Fibroblast of lung (primary cell): ENCODE measurements at regions not wholly inside any gene's neighbourhood (a gene's known extent, or its start where the extent isn't known, plus 50 kb on each side); places are given as distances from the start of the nearest gene placed in this dataset.

Experiments used
- DNase-seq, 2 donors: peaks; one replicate each; pipeline versions ENCODE4 v3.0.0 to v3.0.0-alpha.2; 2010; ENCODE audit warnings: low read depth in 2 of 2
- H2AFZ ChIP-seq: 2 replicates; pipeline ENCODE4 v1.5.1; 2012; ENCODE audit warnings: low read length, control low read depth, inconsistent platforms
- H3K27ac ChIP-seq: 2 replicates; pipeline ENCODE4 v1.5.1; 2011; ENCODE audit warnings: low read length, control low read depth; ENCODE audit not compliant: insufficient read depth
- H3K27me3 ChIP-seq: 2 replicates; pipeline ENCODE4 v1.5.1; 2011; ENCODE audit warnings: mild to moderate bottlenecking, low read length; ENCODE audit not compliant: control insufficient read depth, insufficient read depth
- H3K36me3 ChIP-seq: 2 replicates; pipeline ENCODE4 v1.5.1; 2011; ENCODE audit warnings: low read length; ENCODE audit not compliant: control insufficient read depth, insufficient read depth
- H3K4me1 ChIP-seq: 2 replicates; pipeline ENCODE4 v1.5.1; 2011; ENCODE audit warnings: low read length; ENCODE audit not compliant: control insufficient read depth, insufficient read depth; ENCODE audit errors: extremely low read depth
- H3K4me2 ChIP-seq: 2 replicates; pipeline ENCODE4 v1.5.1; 2011; ENCODE audit warnings: low read length, control low read depth; ENCODE audit not compliant: insufficient read depth; ENCODE audit errors: extremely low read depth
- H3K4me3 ChIP-seq, 4 experiments: fragments of 200-600 bp in 1 of 4; sonication (generic) in 1 of 4; replicated peaks in 1 of 4; 2 replicates each; pipeline ENCODE4 v1.5.1; 2011 to 2016; ENCODE audit warnings: low read length in 4 of 4, low read depth in 3 of 4, mild to moderate bottlenecking in 3 of 4, control low read depth in 2 of 4, inconsistent platforms in 1 of 4, mixed read lengths in 1 of 4; ENCODE audit not compliant: insufficient read depth in 1 of 4; ENCODE audit errors: control extremely low read depth in 1 of 4
- H3K79me2 ChIP-seq: 2 replicates; pipeline ENCODE4 v1.5.1; 2012; ENCODE audit warnings: mild to moderate bottlenecking, low read length, inconsistent platforms; ENCODE audit not compliant: control insufficient read depth, insufficient read depth
- H3K9ac ChIP-seq: 2 replicates; pipeline ENCODE4 v1.5.1; 2011; ENCODE audit warnings: mild to moderate bottlenecking, low read length, control low read depth; ENCODE audit not compliant: insufficient read depth
- H3K9me3 ChIP-seq: 2 replicates; pipeline ENCODE4 v1.5.1; 2012; ENCODE audit warnings: low read depth, low read length; ENCODE audit not compliant: control insufficient read depth, insufficient read depth
- H4K20me1 ChIP-seq: 2 replicates; pipeline ENCODE4 v1.5.1; 2011; ENCODE audit warnings: low read length; ENCODE audit not compliant: control insufficient read depth, insufficient read depth; ENCODE audit errors: extremely low read depth
- EZH2 ChIP-seq: IDR thresholded peaks from 2 replicates; pipeline ENCODE4 v1.5.1; 2012; ENCODE audit warnings: low read length, control low read depth, mild to moderate bottlenecking; ENCODE audit errors: missing control alignments
- TF ChIP-seq, protein P1 (sequence below), 2 donors: IDR thresholded peaks in 1 of 2; conservative IDR thresholded peaks in 1 of 2; 1 replicate in 1 of 2; 2 replicates in 1 of 2; pipeline ENCODE4 v1.5.1; 2011 to 2012; ENCODE audit warnings: low read length in 2 of 2, control low read depth in 1 of 2, inconsistent platforms in 1 of 2, low read depth in 1 of 2, mild to moderate bottlenecking in 1 of 2

DNA sequence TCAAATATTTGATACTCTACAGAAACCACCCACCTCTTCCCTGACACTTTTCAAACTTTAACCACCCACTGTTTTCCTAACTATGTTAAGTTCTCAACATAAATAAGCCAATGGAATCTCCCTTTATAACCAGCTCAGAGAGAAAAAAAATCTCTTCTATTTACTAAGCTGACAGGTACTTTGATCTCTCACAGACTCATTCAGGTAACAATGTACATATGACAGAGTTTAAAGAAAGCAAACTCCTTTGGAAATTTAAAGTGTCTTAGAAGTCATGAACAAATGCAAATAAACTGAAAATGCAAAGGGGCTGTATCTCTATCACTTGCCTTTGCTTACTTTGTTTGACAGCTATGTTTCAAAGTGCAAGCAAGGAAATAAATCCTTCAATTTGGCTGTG is 109.3 kb downstream of the KLF12 start:
- Histone ChIP-seq H3K4me2 (no peak overlapping the region), H3K4me1 (no peaks in the 10 kb centered on the region), H3K79me2 (no peaks in the 10 kb centered on the region), H3K27ac (no peak overlapping the region), H3K36me3 (no peaks in the 10 kb centered on the region), H3K27me3 (no peaks in the 10 kb centered on the region), H4K20me1 (no peaks in the 10 kb centered on the region), H2AFZ (no peak overlapping the region), H3K9ac (no peak overlapping the region), H3K4me3 (no peak overlapping the region), H3K9me3 (no peaks in the 10 kb centered on the region)
- DNase-seq = no peak
- TF ChIP-seq, protein P1, sequence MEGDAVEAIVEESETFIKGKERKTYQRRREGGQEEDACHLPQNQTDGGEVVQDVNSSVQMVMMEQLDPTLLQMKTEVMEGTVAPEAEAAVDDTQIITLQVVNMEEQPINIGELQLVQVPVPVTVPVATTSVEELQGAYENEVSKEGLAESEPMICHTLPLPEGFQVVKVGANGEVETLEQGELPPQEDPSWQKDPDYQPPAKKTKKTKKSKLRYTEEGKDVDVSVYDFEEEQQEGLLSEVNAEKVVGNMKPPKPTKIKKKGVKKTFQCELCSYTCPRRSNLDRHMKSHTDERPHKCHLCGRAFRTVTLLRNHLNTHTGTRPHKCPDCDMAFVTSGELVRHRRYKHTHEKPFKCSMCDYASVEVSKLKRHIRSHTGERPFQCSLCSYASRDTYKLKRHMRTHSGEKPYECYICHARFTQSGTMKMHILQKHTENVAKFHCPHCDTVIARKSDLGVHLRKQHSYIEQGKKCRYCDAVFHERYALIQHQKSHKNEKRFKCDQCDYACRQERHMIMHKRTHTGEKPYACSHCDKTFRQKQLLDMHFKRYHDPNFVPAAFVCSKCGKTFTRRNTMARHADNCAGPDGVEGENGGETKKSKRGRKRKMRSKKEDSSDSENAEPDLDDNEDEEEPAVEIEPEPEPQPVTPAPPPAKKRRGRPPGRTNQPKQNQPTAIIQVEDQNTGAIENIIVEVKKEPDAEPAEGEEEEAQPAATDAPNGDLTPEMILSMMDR (conservative IDR thresholded peaks at IDR 0.05 in 1 of 2, IDR thresholded peaks at IDR 0.05 in 1 of 2; ENCODE audit: low read depth in 1 of 2, low read length in 2 of 2) = no peak
- TF ChIP-seq EZH2 = no peak

DNA sequence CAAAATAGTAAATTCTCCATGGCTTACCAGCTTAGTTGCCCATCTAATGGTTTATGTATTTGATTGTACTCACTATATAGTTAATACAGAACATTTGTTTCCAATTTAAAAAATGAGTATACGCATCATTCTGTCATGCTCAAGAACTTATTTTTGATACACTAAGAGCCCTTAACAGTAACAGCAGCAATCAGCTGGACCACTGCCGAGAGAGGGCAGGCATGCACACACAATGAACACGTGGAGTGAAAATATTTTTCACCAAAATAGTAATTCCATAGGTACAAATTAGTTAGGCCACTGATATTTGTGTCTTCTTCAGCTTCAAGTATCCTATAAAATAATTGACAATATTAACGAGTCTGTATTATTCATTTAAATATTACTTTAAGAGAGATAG is 109.9 kb downstream of the KLF12 start:
- H3K36me3 ChIP-seq = no peaks in the 10 kb centered on the region
- H3K9ac ChIP-seq = no peak overlapping the region
- no peaks in the 10 kb centered on the region for H3K9me3 ChIP-seq
- no peak for TF ChIP-seq EZH2
- TF ChIP-seq, protein P1 (conservative IDR thresholded peaks at IDR 0.05 in 1 of 2, IDR thresholded peaks at IDR 0.05 in 1 of 2; ENCODE audit: low read depth in 1 of 2, low read length in 2 of 2) = no peak
- H2AFZ ChIP-seq = no peak overlapping the region
- H3K4me2 ChIP-seq = no peak overlapping the region
- DNase-seq = no peak
- no peak overlapping the region for H3K27ac ChIP-seq
- H3K27me3 ChIP-seq = no peaks in the 10 kb centered on the region
- no peaks in the 10 kb centered on the region for H3K4me1 ChIP-seq
- H3K4me3 ChIP-seq = no peak overlapping the region
- no peaks in the 10 kb centered on the region for H4K20me1 ChIP-seq
- H3K79me2 ChIP-seq = no peaks in the 10 kb centered on the region

- Histone ChIP-seq H4K20me1 (no peaks in the 10 kb centered on the region), H3K9me3 (no peaks in the 10 kb centered on the region), H3K9ac (no peak overlapping the region), H2AFZ (no peak overlapping the region), H3K4me1 (no peaks in the 10 kb centered on the region), H3K27ac (no peak overlapping the region), H3K79me2 (no peaks in the 10 kb centered on the region), H3K4me3 (no peak overlapping the region), H3K36me3 (no peaks in the 10 kb centered on the region), H3K27me3 (no peaks in the 10 kb centered on the region), H3K4me2 (no peak overlapping the region)
- no peak for DNase-seq
- no peak for TF ChIP-seq EZH2
- TF ChIP-seq, protein P1 (conservative IDR thresholded peaks at IDR 0.05 in 1 of 2, IDR thresholded peaks at IDR 0.05 in 1 of 2; ENCODE audit: low read depth in 1 of 2, low read length in 2 of 2) = no peak
These were observed 110.7 kb downstream of the KLF12 start for GRCh38 chr13:74023484-74023883.
